HG02973 (cell line): ENCODE measurements at regions not wholly inside any gene's neighbourhood (a gene's known extent, or its start where the extent isn't known, plus 50 kb on each side); places are given as distances from the start of the nearest gene placed in this dataset.
"Not testable (repeated sequence)": the region's sequence is repeated elsewhere in the genome, so short reads cannot be mapped to it uniquely, and the experiment has no call there.

ENCODE experiments used
- ATAC-seq: cut with Tn5 transposase; IDR thresholded peaks from one replicate; pipeline ENCODE4 v1.9.1; 2021; ENCODE audit warnings: moderate library complexity; ENCODE audit not compliant: unreplicated experiment

- not testable (repeated sequence) for ATAC-seq
These were observed 111.4 kb downstream of the CCDC74A start for GRCh38 chr2:131639001-131639620.

- ATAC-seq = no peak
These were observed 113.9 kb downstream of the CCDC74A start for GRCh38 chr2:131641414-131642206.

GRCh38 chr2:131643180-131643579, 115.5 kb downstream of the CCDC74A start:
- ATAC-seq = not testable (repeated sequence)

GRCh38 chr2:131645177-131645765, 117.6 kb downstream of the CCDC74A start:
- no peak for ATAC-seq

GRCh38 chr2:131646220-131646619, 118.5 kb downstream of the CCDC74A start:
- not testable (repeated sequence) for ATAC-seq

GRCh38 chr2:131646669-131647297, 119.1 kb downstream of the CCDC74A start:
- no peak for ATAC-seq

GRCh38 chr2:131648565-131648964, 120.9 kb downstream of the CCDC74A start:
- ATAC-seq = not testable (repeated sequence)

GRCh38 chr2:131652246-131652645, 124.6 kb downstream of the CCDC74A start:
- ATAC-seq = not testable (repeated sequence)

- not testable (repeated sequence) for ATAC-seq
These were observed 126.4 kb downstream of the CCDC74A start for GRCh38 chr2:131654107-131654506.

- no peak for ATAC-seq
These were observed 129.3 kb downstream of the CCDC74A start for GRCh38 chr2:131656816-131657633.

GRCh38 chr2:131657895-131658768, 130.4 kb downstream of the CCDC74A start:
- no peak for ATAC-seq

GRCh38 chr2:131658769-131659131, 131.1 kb downstream of the CCDC74A start:
- no peak for ATAC-seq

GRCh38 chr2:131659168-131659572, 131.5 kb downstream of the CCDC74A start:
- no peak for ATAC-seq

- not testable (repeated sequence) for ATAC-seq
These were observed 133.6 kb downstream of the CCDC74A start for GRCh38 chr2:131661101-131661782.

GRCh38 chr2:131661884-131662535, 134.3 kb downstream of the CCDC74A start:
- not testable (repeated sequence) for ATAC-seq

- not testable (repeated sequence) for ATAC-seq
These were observed 135.8 kb downstream of the CCDC74A start for GRCh38 chr2:131663501-131663900.

GRCh38 chr2:131665716-131666115, 138.0 kb downstream of the CCDC74A start:
- not testable (repeated sequence) for ATAC-seq

GRCh38 chr2:131668794-131669540, 141.3 kb downstream of the CCDC74A start:
- ATAC-seq = not testable (repeated sequence)
